ENCODE measurements at regions not wholly inside any gene's neighbourhood (a gene's known extent, or its start where the extent isn't known, plus 50 kb on each side); places are given as distances from the start of the nearest gene placed in this dataset.
A peak's percentile ranks its signal among the peaks of the same experiment; 100 is the strongest.
"Not testable (repeated sequence)": the region's sequence is repeated elsewhere in the genome, so short reads cannot be mapped to it uniquely, and the experiment has no call there.

DNA sequence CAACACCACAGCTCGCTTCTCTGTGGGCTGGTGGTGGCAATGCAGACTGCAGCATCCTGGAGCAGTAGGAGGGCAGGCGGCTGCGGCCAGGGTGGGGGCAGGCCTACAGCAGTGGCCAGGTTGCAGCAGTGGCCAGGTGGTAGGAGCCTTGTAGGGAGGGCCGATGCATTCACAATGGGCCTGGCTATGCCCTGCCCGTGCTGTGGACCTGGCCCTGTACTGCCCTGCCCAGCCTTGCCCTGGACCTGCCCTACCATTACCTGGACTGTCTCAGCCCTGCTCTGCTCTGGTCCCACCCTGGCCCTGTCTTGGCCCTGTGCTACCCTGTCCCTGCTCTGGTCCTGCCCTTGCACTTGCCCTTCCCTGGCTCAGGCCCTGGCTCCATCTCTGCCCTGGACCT lies 226.0 kb downstream of the LIPI start:
- not testable (repeated sequence) for H3K9me3 ChIP-seq (ENCODE audit: control insufficient read depth, insufficient read depth, low read length)

DNA sequence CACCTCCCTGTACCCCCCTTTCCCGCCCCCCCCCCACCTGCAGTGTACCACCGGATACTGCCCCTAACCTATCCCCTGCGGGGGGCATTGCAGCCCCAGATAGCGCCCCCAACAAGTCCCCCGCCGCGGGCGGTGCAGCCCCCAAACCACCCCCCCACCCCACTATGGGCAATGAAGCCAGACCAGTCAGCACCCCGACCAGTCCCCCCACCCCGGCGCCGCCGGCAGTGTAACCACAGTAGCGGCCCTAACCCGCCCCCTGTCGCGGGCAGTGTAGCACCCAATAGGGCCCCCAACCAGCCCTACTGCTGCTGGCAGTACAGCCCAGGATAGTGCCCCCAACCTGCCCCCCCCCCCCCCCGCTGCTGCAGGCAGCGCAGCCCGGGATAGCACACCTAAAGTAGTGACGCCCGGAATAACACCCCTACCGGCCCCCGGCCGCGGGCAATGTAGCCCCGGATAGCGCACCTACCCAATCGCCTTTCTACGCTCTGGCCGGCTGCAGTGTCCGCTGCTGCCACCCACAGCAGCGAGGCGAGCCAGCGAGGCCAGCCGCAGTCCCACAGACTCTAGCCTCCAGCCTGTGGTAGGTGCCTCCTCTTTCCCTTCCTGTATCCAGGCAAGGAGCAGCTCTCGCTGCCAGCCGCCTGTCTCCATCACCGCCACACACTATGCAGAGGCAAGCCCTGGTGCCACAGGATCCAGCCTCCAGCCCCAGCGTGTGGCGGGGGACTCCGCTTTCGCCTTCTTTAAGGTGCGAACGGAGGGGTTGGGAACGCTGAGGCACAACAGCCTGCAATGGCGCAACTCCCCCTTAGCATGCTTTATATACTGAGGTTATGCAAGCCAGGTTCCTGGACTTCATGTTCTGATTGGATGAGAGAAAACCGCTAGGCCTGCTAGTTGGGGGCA lies 229.3 kb downstream of the LIPI start:
- H3K4me1 ChIP-seq (ENCODE audit: insufficient read depth, low read length); H3K9ac ChIP-seq (ENCODE audit: low read depth, low read length); H3K36me3 ChIP-seq (ENCODE audit: insufficient read depth, low read length); H3K9me3 ChIP-seq (ENCODE audit: control insufficient read depth, insufficient read depth, low read length): not testable (repeated sequence)

More for the DNA sequence above, 226.0 kb downstream of the LIPI start:
- H3K4me1 ChIP-seq (ENCODE audit: insufficient read depth, low read length); H3K36me3 ChIP-seq (ENCODE audit: insufficient read depth, low read length); H3K9ac ChIP-seq (ENCODE audit: low read depth, low read length): not testable (repeated sequence)

DNA sequence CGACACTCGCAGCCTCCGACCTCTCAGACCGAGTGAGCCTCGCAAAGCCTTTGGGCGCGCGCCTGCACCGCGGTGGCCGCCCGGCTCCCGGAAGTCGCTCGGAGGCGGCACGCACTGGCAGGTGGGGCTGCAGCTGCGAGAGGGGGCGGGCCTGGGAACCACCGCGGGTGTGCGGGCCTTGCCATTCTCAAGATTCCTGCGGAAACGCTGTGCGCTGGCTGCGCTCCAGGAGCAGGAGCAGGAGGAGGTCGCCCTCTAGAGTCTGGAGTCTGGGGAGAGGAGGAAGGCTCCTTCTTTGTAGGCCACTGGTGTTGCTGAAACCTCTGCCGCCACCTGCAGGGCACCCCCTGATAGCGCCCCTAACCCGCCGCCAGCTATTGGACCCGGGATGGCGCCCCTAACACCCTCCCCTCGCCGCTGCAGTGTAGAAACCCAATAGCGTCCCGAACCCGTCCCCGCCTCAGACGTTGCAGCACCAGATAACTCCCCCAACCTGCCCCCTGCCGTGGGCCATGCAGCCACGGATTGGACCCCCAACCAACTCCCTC lies 230.6 kb downstream of the LIPI start:
- not testable (repeated sequence) for H3K36me3 ChIP-seq (ENCODE audit: insufficient read depth, low read length); H3K4me1 ChIP-seq (ENCODE audit: insufficient read depth, low read length); H3K9me3 ChIP-seq (ENCODE audit: control insufficient read depth, insufficient read depth, low read length)
- peak overlapping the region; percentile 42; the same call in 1 of the 2 replicates for H3K9ac ChIP-seq (ENCODE audit: low read depth, low read length)

DNA sequence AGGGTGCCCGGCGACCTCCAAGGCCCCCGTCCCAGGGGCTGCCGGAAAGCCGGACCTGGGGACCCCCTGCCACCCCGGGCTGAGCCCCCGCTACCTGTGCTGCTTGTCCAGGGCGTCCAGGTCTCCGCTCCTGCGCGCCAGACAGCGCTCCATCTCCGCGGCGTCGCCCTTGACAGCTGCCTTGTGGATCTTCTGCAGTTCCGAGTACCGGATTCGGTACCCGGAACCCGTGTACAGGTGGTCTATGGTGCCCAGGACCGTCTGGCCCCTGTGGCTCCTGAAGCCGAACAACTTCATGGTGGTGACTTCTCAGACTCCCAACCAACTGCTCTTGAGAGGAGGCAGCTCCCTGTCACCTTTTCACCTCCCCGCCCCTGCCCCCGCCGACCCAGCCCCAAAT lies 231.1 kb downstream of the LIPI start:
- H3K36me3 ChIP-seq (ENCODE audit: insufficient read depth, low read length); H3K9me3 ChIP-seq (ENCODE audit: control insufficient read depth, insufficient read depth, low read length); H3K4me1 ChIP-seq (ENCODE audit: insufficient read depth, low read length): not testable (repeated sequence)
- H3K9ac ChIP-seq (ENCODE audit: low read depth, low read length) = peak overlapping the region; percentile 42; the same call in 1 of the 2 replicates

DNA sequence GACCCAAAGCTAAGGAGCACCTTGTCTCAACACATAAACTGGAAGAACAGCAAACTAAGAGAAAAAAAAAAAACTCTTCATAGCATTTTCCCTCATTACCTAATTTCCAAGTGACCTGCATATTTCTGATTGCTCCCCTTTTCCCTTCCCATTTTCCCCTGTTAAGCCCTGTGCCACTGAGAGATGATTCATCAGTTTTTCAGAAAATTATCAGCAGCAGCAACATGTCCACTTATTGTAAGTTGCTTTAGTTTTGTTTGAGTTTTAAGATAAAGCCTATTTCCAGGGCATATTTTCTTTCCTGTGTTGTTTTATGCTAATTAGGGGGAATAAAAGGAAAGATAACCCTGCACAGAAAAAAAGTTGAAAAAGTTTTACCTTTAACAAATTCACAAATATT lies 236.2 kb downstream of the LIPI start:
- H3K36me3 ChIP-seq (ENCODE audit: insufficient read depth, low read length); H3K9me3 ChIP-seq (ENCODE audit: control insufficient read depth, insufficient read depth, low read length); H3K9ac ChIP-seq (ENCODE audit: low read depth, low read length): not testable (repeated sequence)

DNA sequence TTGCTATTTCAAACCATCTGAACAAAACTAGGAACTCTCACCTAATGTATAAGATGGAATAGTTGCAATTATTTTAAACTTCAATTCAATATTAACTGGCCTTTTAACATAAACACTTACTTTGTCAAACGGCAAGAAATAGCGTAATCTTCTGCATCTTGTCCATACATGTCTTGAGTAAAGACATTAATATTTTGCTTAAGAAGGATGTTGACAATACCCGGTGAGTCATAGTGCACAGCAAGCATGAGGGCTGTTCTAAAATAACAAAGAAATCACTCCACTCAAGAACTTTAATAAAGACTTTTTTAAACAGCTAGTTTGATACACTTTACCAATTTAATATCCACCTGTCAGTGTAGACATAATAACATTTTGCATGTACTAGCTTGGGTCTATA lies 240.9 kb downstream of the LIPI start:
- not testable (repeated sequence) for H3K36me3 ChIP-seq (ENCODE audit: insufficient read depth, low read length); H3K9ac ChIP-seq (ENCODE audit: low read depth, low read length); H3K4me1 ChIP-seq (ENCODE audit: insufficient read depth, low read length); H3K9me3 ChIP-seq (ENCODE audit: control insufficient read depth, insufficient read depth, low read length)

More for the DNA sequence above, 236.2 kb downstream of the LIPI start:
- H3K4me1 ChIP-seq (ENCODE audit: insufficient read depth, low read length) = not testable (repeated sequence)

DNA sequence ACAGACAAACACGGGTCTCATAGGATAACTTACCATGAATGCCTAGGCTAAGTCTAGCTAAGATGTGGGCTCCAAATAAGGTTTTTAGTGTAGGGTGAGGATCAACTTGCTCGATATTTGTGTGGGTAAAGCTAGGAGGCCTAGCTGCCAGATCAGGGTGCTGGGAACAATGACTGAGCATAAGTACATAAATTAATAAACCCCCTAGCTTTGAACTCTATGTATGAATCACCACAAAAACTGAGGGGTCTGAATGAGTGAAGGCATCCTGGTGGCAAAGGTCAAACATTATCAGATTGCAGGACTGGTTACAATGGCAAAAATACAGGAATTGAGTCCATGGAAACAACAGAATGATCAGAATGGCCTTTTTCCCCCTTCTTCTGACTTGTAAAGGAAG lies 241.8 kb downstream of the LIPI start:
- H3K36me3 ChIP-seq (ENCODE audit: insufficient read depth, low read length); H3K4me1 ChIP-seq (ENCODE audit: insufficient read depth, low read length); H3K9me3 ChIP-seq (ENCODE audit: control insufficient read depth, insufficient read depth, low read length); H3K9ac ChIP-seq (ENCODE audit: low read depth, low read length): not testable (repeated sequence)

DNA sequence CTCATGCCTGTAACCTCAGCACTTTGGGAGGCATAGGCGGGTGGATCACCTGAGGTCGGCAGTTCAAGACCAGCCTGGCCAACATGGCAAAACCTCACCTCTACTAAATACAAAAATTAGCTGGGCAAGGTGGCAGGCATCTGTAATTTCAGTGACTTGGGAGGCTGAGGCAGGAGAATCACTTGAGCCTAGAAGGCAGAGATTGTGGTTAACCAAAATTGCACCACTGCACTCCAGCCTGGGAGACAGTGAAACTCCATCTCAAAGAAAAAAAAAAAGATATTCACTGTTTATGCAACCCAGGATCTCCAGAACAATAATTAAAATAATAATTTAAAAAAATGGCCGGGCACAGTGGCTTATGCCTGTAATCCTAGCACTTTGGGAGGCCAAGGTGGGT lies 247.5 kb downstream of the LIPI start:
- H3K4me1 ChIP-seq (ENCODE audit: insufficient read depth, low read length); H3K36me3 ChIP-seq (ENCODE audit: insufficient read depth, low read length); H3K9me3 ChIP-seq (ENCODE audit: control insufficient read depth, insufficient read depth, low read length); H3K9ac ChIP-seq (ENCODE audit: low read depth, low read length): not testable (repeated sequence)

DNA sequence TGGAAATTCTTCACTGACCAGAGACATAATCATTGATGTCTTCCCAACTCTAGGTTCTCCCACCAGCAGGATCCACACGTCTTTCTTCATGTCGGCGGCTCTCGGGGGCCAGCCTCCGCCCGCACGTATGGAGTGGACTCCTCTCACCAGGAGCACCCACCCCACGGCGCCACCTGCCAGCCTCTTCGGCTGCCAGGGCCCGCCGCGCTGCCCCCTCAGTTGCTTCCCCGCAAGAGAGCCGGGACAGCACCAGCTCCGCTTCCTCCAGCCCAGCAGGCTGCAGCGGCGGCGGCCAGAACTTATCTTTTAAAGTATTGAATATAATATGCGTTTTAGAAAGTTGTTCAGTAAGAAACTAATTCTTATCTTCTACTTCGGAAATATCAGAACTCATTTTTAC lies 273.5 kb downstream of the LIPI start:
- H3K9me3 ChIP-seq (ENCODE audit: control insufficient read depth, insufficient read depth, low read length) = no peaks in the 10 kb centered on the region
- H3K4me1 ChIP-seq (ENCODE audit: insufficient read depth, low read length) = no peaks in the 10 kb centered on the region
- no peak overlapping the region for H3K9ac ChIP-seq (ENCODE audit: low read depth, low read length)
- H3K36me3 ChIP-seq (ENCODE audit: insufficient read depth, low read length) = no peaks in the 10 kb centered on the region

DNA sequence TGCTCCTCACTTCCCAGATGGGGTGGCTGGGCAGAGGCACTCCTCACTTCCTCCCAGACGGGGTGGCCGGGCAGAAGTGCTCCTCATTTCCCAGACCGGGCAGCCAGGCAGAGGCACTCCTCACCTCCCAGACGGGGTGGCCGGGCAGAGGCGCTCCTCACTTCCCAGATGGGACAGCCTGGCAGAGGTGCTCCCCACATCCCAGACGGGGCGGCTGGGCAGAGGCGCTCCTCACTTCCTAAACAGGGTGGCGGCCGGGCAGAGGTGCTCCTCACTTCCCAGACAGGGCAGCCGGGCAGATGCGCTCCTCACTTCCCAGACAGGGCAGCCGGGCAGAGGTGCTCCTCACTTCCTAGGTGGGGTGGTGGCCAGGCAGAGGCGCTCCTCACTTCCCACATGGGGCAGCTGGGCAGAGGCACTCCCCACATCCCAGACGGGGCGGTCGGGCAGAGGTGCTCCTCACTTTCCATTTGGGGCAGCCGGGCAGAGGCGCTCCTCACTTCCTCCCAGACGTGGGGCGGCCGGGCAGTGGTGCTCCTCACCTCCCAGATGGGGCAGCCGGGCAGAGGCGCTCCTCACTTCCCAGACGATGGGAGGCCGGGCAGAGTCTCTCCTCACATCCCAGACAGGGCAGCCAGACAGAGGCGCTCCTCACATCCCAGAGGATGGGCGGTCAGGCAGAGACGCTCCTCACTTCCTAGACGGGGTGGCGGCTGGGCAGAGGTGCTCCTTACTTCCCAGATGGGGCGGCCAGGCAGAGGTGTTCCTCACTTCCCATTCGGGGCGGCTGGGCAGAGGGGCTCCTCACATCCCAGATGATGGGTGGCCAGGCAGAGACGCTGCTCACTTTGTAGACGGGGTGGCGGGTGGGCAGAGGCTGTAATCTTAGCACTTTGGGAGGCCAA lies 274.5 kb downstream of the LIPI start:
- not testable (repeated sequence) for H3K9ac ChIP-seq (ENCODE audit: low read depth, low read length); H3K36me3 ChIP-seq (ENCODE audit: insufficient read depth, low read length); H3K4me1 ChIP-seq (ENCODE audit: insufficient read depth, low read length); H3K9me3 ChIP-seq (ENCODE audit: control insufficient read depth, insufficient read depth, low read length)

DNA sequence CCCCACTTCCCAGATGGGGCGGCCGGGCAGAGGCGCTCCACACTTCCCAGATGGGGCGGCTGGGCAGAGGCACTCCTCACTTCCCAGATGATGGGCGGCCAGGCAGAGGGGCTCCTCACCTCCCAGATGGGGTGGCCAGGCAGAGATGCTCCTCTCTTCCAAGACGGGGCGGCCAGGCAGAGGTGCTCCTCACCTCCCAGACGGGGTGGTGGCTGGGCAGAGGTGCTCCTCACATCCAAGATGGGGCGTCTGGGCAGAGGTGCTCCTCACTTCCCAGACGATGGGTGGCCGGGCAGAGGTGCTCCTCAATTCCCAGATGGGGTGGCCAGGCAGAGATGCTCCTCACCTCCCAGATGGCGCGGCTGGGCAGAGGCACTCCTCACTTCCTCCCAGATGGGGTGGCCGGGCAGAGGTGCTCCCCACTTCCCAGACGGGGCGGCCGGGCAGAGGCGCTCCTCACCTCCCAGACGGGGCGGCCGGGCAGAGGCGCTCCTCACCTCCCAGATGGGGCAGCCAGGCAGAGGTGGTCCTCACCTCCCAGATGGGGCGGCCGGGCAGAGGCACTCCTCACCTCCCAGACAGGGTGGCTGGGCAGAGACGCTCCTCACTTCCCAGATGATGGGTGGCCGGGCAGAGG lies 275.2 kb downstream of the LIPI start:
- H3K9me3 ChIP-seq (ENCODE audit: control insufficient read depth, insufficient read depth, low read length); H3K4me1 ChIP-seq (ENCODE audit: insufficient read depth, low read length); H3K9ac ChIP-seq (ENCODE audit: low read depth, low read length); H3K36me3 ChIP-seq (ENCODE audit: insufficient read depth, low read length): not testable (repeated sequence)

DNA sequence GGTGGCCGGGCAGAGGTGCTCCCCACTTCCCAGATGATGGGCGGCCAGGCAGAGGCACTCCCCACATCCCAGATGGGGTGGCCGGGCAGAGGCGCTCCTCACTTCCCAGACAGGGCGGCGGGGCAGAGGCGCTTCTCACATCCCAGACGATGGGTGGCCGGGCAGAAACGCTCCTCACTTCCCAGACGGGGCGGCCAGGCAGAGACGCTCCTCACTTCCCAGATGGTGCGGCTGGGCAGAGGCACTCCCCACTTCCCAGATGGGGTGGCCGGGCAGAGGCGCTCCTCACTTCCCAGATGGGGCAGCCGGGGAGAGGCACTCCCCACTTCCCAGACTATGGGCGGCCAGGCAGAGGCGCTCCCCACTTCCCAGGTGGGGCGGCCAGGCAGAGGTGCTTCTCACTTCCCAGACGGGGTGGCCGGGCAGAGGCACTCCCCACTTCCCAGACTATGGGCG lies 275.8 kb downstream of the LIPI start:
- H3K4me1 ChIP-seq (ENCODE audit: insufficient read depth, low read length); H3K9ac ChIP-seq (ENCODE audit: low read depth, low read length); H3K9me3 ChIP-seq (ENCODE audit: control insufficient read depth, insufficient read depth, low read length); H3K36me3 ChIP-seq (ENCODE audit: insufficient read depth, low read length): not testable (repeated sequence)

DNA sequence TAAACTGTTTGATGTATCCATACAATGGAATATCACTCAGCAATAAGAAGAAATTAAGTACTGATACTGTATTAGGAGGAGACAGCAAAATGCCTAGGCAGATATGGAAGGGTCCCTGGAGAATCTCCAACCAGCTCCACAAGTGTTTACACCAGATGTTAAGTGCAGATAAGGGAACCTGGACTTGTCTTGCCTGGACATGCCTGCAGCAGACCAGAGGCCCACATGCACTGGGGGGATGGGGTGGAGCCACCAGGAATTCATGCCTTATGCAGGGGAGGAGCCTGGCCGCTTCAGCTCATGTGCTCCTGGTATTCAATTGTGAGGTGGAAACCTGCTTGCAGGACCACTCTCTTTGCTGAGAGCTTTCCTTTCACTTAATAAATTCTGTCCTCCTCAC lies 287.6 kb downstream of the LIPI start:
- H3K9ac ChIP-seq (ENCODE audit: low read depth, low read length); H3K9me3 ChIP-seq (ENCODE audit: control insufficient read depth, insufficient read depth, low read length); H3K4me1 ChIP-seq (ENCODE audit: insufficient read depth, low read length); H3K36me3 ChIP-seq (ENCODE audit: insufficient read depth, low read length): not testable (repeated sequence)

DNA sequence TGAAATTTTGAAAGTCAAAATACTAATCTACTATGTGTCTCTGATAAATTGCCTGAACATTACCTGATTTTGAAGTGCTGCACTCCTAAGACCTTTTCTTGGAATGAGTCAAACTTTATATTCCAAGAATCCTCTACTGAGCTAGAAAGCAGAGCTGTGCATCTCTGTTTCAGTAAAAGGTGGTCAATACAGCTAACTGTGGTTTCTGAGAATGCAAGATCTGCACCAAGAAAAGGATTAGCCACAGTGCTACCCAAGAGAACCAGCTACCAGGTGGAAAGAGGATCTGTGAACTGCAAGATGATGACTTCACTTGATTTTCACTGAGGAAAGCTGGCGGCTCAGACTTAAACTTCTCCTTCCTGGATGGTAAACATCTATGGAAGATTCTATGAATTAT lies 289.3 kb downstream of the LIPI start:
- not testable (repeated sequence) for H3K9me3 ChIP-seq (ENCODE audit: control insufficient read depth, insufficient read depth, low read length); H3K4me1 ChIP-seq (ENCODE audit: insufficient read depth, low read length); H3K36me3 ChIP-seq (ENCODE audit: insufficient read depth, low read length); H3K9ac ChIP-seq (ENCODE audit: low read depth, low read length)

Measured in ES-I3 (cell line).